NCI-H82 treated with DMSO at 0.1 percent for 48 hours (cell line): ENCODE measurements at regions not wholly inside any gene's neighbourhood (a gene's known extent, or its start where the extent isn't known, plus 50 kb on each side); places are given as distances from the start of the nearest gene placed in this dataset.
A peak's percentile ranks its signal among the peaks of the same experiment; 100 is the strongest.

Experiments
- DNase-seq: peaks from one replicate; lab custom pipeline; 2025; ENCODE audit not compliant: unreplicated experiment; lab: John Stamatoyannopoulos, UW

- no peak for DNase-seq
Observed at GRCh38 chr20:48066851-48067250, 281.6 kb upstream of the SULF2 start.

GRCh38 chr20:48066246-48066645 lies 281.0 kb upstream of the SULF2 start:
- DNase-seq = no peak

- no peak for DNase-seq
Observed at GRCh38 chr20:48065833-48066232, 280.6 kb upstream of the SULF2 start.

- no peak for DNase-seq
Observed at GRCh38 chr20:48064929-48065328, 279.6 kb upstream of the SULF2 start.

GRCh38 chr20:48060841-48061720 lies 275.8 kb upstream of the SULF2 start:
- no peak for DNase-seq

- no peak for DNase-seq
Observed at GRCh38 chr20:48058611-48059559, 273.6 kb upstream of the SULF2 start.

- DNase-seq = no peak
Observed at GRCh38 chr20:48057739-48058138, 272.5 kb upstream of the SULF2 start.

GRCh38 chr20:48057251-48057650 lies 272.0 kb upstream of the SULF2 start:
- no peak for DNase-seq

- DNase-seq = no peak
Observed at GRCh38 chr20:48056218-48056617, 270.9 kb upstream of the SULF2 start.

GRCh38 chr20:48054051-48054450 lies 268.8 kb upstream of the SULF2 start:
- no peak for DNase-seq

- no peak for DNase-seq
Observed at GRCh38 chr20:48052475-48052835, 267.2 kb upstream of the SULF2 start.

- no peak for DNase-seq
Observed at GRCh38 chr20:48051794-48052474, 266.7 kb upstream of the SULF2 start.

GRCh38 chr20:48049641-48050040 lies 264.4 kb upstream of the SULF2 start:
- no peak for DNase-seq

- DNase-seq = no peak
Observed at GRCh38 chr20:48049171-48049570, 263.9 kb upstream of the SULF2 start.

GRCh38 chr20:48047447-48047846 lies 262.2 kb upstream of the SULF2 start:
- no peak for DNase-seq

- DNase-seq = peak; percentile 23
Observed at GRCh38 chr20:48042628-48043027, 257.3 kb upstream of the SULF2 start.

GRCh38 chr20:48041078-48041780 lies 255.9 kb upstream of the SULF2 start:
- DNase-seq = no peak

GRCh38 chr20:48040491-48040890 lies 255.2 kb upstream of the SULF2 start:
- DNase-seq = no peak

- no peak for DNase-seq
Observed at GRCh38 chr20:48040051-48040450, 254.8 kb upstream of the SULF2 start.

GRCh38 chr20:48039514-48039913 lies 254.2 kb upstream of the SULF2 start:
- DNase-seq = no peak

- DNase-seq = no peak
Observed at GRCh38 chr20:48038713-48039112, 253.4 kb upstream of the SULF2 start.
